ENCODE measurements at regions not wholly inside any gene's neighbourhood (a gene's known extent, or its start where the extent isn't known, plus 50 kb on each side); places are given as distances from the start of the nearest gene placed in this dataset.

- no peak for DNase-seq
- Histone ChIP-seq H3K27ac (no peak overlapping the region), H3K9me3 (no peaks in the 10 kb centered on the region), H3K4me3 (no peak overlapping the region), H3K4me1 (no peaks in the 10 kb centered on the region), H3K27me3 (no peaks in the 10 kb centered on the region), H3K36me3 (ENCODE audit: low read depth, missing control alignments) (no peaks in the 10 kb centered on the region)
- no peak for TF ChIP-seq CTCF (IDR thresholded peaks at IDR 0.05)
- TF ChIP-seq POLR2A (IDR thresholded peaks at IDR 0.05) = no peak
- 43 to 73% methylated on average over 1 of the region's 1 CpG for WGBS, 2 donors
- intact Hi-C loops (cut with DNase I; ENCODE audit: low total_unique reads) = no loop called here
These were observed 197.4 kb upstream of the RORA start for GRCh38 chr15:61426466-61426865.

GRCh38 chr15:61425934-61426333 is 196.8 kb upstream of the RORA start:
- 69 to 83% methylated on average over 1 of the region's 1 CpG for WGBS, 2 donors
- intact Hi-C loops (cut with DNase I; ENCODE audit: low total_unique reads) = no loop called here

GRCh38 chr15:61422773-61423172 is 193.7 kb upstream of the RORA start:
- no peaks in the 10 kb centered on the region for H3K4me1 ChIP-seq
- no peak overlapping the region for H3K27ac ChIP-seq
- no peak for DNase-seq
- WGBS, 2 donors = 92% methylated on average over 4 of the region's 4 CpGs
- TF ChIP-seq CTCF (IDR thresholded peaks at IDR 0.05) = no peak
- TF ChIP-seq POLR2A (IDR thresholded peaks at IDR 0.05) = no peak
- H3K36me3 ChIP-seq (ENCODE audit: low read depth, missing control alignments) = no peaks in the 10 kb centered on the region
- no peaks in the 10 kb centered on the region for H3K9me3 ChIP-seq
- intact Hi-C loops (cut with DNase I; ENCODE audit: low total_unique reads) = no loop called here
- no peak overlapping the region for H3K4me3 ChIP-seq
- H3K27me3 ChIP-seq = no peaks in the 10 kb centered on the region

More at GRCh38 chr15:61425934-61426333, 196.8 kb upstream of the RORA start:
- Histone ChIP-seq H3K4me1 (no peaks in the 10 kb centered on the region), H3K27ac (no peak overlapping the region), H3K36me3 (ENCODE audit: low read depth, missing control alignments) (no peaks in the 10 kb centered on the region), H3K27me3 (no peaks in the 10 kb centered on the region), H3K9me3 (no peaks in the 10 kb centered on the region), H3K4me3 (no peak overlapping the region)
- TF ChIP-seq CTCF (IDR thresholded peaks at IDR 0.05) (no peak), POLR2A (IDR thresholded peaks at IDR 0.05) (no peak)
- DNase-seq = no peak

- no peaks in the 10 kb centered on the region for H3K36me3 ChIP-seq (ENCODE audit: low read depth, missing control alignments)
- TF ChIP-seq CTCF (IDR thresholded peaks at IDR 0.05) (no peak), POLR2A (IDR thresholded peaks at IDR 0.05) (no peak)
These were observed 192.8 kb upstream of the RORA start for GRCh38 chr15:61421938-61422337.

DNA sequence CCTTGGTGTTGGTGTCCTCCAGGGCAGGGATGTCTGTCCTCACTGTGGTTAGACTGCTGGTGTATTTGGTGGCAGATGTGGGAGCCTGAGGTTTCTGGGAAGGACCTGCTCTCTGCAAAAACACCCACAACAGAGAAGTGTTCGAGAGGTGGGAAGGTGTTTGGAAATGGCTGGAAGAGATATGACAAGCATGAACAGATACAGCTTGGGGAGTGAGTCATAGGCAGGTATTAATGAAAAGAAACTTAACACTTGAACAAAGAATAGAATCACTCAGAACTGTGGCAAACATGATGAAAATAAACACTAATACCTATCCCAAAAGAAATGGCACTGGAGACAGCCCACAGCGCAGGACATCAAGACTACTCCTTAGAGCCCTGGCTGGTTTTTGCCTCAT is 192.4 kb upstream of the RORA start:
- Histone ChIP-seq H3K9me3 (no peaks in the 10 kb centered on the region), H3K27me3 (no peaks in the 10 kb centered on the region), H3K36me3 (ENCODE audit: low read depth, missing control alignments) (no peaks in the 10 kb centered on the region), H3K4me1 (no peaks in the 10 kb centered on the region), H3K4me3 (no peak overlapping the region), H3K27ac (no peak overlapping the region)
- intact Hi-C loops (cut with DNase I; ENCODE audit: low total_unique reads) = no loop called here
- WGBS, 2 donors = 90 to 95% methylated on average over 2 of the region's 2 CpGs
- no peak for TF ChIP-seq POLR2A (IDR thresholded peaks at IDR 0.05)
- TF ChIP-seq CTCF (IDR thresholded peaks at IDR 0.05) = no peak
- no peak for DNase-seq

More at GRCh38 chr15:61421938-61422337, 192.8 kb upstream of the RORA start:
- Histone ChIP-seq H3K4me1 (no peaks in the 10 kb centered on the region), H3K9me3 (no peaks in the 10 kb centered on the region), H3K4me3 (no peak overlapping the region), H3K27me3 (no peaks in the 10 kb centered on the region), H3K27ac (no peak overlapping the region)
- intact Hi-C loops (cut with DNase I; ENCODE audit: low total_unique reads) = no loop called here
- DNase-seq = no peak
- WGBS, 2 donors = 18 to 24% methylated on average over 1 of the region's 1 CpG
